ENCODE measurements at regions not wholly inside any gene's neighbourhood (a gene's known extent, or its start where the extent isn't known, plus 50 kb on each side); places are given as distances from the start of the nearest gene placed in this dataset.

DNA sequence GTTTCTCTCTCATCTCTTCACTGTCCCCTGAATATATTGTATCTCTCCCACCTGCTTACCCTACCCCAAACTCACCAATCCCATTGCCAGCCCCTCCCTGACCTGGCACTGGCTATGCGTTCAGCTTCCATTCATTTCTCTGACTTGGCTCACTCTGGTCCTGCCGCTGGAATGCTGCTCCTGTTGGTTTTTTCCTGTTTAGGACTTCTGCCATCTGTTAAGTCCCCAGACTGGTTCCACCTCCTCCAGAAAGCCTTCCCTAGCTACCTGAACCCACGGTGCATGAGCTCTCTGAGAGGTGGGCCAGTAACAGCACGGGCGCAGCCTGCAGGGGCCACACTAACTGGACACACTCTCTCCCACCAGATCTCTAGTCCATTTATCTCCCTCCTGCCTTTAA is 80.2 kb downstream of the HIF1AN start:
- no peaks in the 10 kb centered on the region for H3K36me3 ChIP-seq
- H3K4me3 ChIP-seq: no peak overlapping the region
- DNase-seq (no peak), ATAC-seq (no peak)
- H3K4me1 ChIP-seq: no peaks in the 10 kb centered on the region
- 58 to 68% (median 65%) methylated on average over 5 of the region's 5 CpGs for WGBS, 4 donors
- intact Hi-C loops (cut with DNase I): no loop called here
- peaks cover 0 to 6% (median 0%) of the 10 kb centered on the region in 12 donors for H3K9me3 ChIP-seq
- H3K27ac ChIP-seq: no peak overlapping the region
- H3K27me3 ChIP-seq: peaks cover 0 to 57% (median 32%) of the 10 kb centered on the region in 9 donors
- TF ChIP-seq POLR2A (IDR thresholded peaks at IDR 0.05): no peak
- TF ChIP-seq, protein P1, sequence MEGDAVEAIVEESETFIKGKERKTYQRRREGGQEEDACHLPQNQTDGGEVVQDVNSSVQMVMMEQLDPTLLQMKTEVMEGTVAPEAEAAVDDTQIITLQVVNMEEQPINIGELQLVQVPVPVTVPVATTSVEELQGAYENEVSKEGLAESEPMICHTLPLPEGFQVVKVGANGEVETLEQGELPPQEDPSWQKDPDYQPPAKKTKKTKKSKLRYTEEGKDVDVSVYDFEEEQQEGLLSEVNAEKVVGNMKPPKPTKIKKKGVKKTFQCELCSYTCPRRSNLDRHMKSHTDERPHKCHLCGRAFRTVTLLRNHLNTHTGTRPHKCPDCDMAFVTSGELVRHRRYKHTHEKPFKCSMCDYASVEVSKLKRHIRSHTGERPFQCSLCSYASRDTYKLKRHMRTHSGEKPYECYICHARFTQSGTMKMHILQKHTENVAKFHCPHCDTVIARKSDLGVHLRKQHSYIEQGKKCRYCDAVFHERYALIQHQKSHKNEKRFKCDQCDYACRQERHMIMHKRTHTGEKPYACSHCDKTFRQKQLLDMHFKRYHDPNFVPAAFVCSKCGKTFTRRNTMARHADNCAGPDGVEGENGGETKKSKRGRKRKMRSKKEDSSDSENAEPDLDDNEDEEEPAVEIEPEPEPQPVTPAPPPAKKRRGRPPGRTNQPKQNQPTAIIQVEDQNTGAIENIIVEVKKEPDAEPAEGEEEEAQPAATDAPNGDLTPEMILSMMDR (IDR thresholded peaks at IDR 0.05): no peak

DNA sequence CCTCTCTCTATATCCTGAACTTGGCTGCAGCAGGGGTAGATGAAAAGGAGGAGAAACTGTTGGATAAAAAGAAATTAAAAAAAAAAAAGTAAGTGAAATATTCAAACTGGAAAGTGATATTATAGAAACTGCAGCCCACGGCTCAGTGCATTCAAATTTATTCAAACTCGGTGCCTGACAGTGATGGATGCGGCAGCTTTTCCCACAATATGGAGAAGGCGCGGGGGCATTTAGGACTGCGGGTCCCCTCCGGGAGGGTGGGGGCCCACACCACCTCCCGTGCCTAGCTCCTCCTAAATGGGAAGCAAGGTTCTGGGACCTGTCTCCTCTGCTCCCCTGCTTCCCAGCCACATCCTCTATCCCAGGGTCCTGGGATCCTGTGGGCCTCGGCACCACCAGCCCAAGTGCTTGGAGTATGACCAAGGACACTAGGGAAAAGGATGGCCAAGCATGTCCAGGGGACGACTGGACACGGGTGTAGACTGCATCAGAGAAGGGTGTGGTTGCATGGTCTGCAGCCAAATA is 82.4 kb downstream of the HIF1AN start:
- DNase-seq: no peak
- intact Hi-C loops (cut with DNase I): no loop called here
- 75 to 85% (median 80%) methylated on average over 11 of the region's 11 CpGs for WGBS, 4 donors

DNA sequence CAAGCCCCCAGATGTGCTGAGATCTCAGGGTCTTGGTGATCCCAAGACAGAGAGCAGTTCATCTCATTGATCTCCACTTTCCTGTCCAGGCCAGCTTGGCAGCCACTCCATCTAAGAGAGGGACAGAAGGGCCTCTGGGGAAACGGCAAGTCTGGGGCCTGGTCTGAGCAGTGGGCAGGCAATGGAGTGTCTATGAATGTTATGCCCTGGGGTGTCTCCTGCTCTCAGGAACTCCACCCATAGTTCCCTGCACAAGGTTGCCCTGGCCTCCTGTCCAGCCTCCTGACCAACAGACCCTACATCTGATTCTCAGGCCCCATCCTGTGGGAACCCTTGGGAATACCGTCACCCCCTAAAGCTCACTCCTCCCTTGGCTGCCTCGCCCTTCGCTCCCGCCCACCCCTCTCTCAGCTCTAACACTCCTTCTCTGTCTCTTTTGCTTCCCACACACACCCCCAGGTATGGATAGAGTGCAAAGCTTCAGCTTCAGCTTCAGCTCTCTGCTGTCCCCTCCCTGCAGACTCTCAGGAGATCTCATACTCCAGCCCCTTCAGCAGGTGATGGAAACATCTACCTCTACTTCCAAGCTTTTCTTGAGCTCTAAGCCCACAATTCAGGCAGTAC is 83.0 kb downstream of the HIF1AN start:
- intact Hi-C loops (cut with DNase I): no loop called here
- no peaks in the 10 kb centered on the region for H3K4me1 ChIP-seq
- no peak overlapping the region for H3K4me3 ChIP-seq
- H3K27me3 ChIP-seq: peaks cover 6 to 78% (median 35%) of the 10 kb centered on the region in 9 donors
- H3K36me3 ChIP-seq: no peaks in the 10 kb centered on the region
- TF ChIP-seq, protein P1 (IDR thresholded peaks at IDR 0.05): no peak
- TF ChIP-seq POLR2A (IDR thresholded peaks at IDR 0.05): no peak
- ATAC-seq (no peak), DNase-seq (no peak)
- H3K9me3 ChIP-seq: no peaks in the 10 kb centered on the region
- WGBS, 4 donors: 63 to 72% (median 66%) methylated on average over 4 to 5 of the region's 5 CpGs
- no peak overlapping the region for H3K27ac ChIP-seq

More for the DNA sequence above, 82.4 kb downstream of the HIF1AN start:
- Histone ChIP-seq H3K4me1 (no peaks in the 10 kb centered on the region), H3K4me3 (no peak overlapping the region), H3K36me3 (no peaks in the 10 kb centered on the region), H3K27me3 (peaks cover 6 to 76% (median 36%) of the 10 kb centered on the region in 9 donors), H3K9me3 (no peaks in the 10 kb centered on the region), H3K27ac (no peak overlapping the region)
- no peak for ATAC-seq
- TF ChIP-seq, protein P1 (IDR thresholded peaks at IDR 0.05): no peak
- no peak for TF ChIP-seq POLR2A (IDR thresholded peaks at IDR 0.05)

DNA sequence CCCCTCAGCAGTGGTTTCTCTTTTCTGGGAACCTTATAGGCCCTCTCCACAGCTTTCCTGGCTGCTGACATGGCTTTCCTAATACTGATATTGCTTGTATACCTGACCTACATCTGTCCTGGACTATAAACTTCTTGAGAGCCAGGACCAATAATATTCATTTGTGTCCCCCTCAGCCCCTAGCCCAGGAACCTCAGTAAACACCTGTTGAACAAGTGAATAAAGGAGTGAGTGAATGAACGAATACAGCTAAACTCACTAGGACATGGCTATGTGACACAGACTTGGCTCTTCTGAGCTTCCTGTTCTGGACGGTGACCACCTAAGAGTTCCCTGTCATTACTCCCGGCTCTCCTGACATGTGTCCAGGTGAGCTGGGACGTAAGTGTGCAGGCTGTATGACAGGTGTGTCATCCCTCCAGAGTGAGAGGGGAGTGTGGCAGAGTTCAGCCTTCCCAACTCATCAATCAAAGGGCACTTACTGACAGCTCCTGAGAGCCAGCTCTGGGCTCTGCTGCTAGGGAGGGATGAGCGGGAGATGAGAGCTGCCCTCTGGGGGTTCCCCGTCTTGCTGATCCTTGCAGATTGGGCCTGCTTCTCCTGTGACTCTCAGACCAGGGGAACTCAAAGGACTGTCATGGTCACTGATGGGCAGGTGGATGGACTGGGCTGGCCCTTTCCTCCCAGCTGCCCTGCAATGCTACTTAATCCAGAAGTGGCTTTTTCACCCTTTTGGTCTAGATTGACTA is 84.5 kb downstream of the HIF1AN start:
- peaks cover 12 to 90% (median 41%) of the 10 kb centered on the region in 9 donors for H3K27me3 ChIP-seq
- H3K36me3 ChIP-seq: no peaks in the 10 kb centered on the region
- no peak for DNase-seq
- WGBS, 4 donors: 63 to 82% (median 67%) methylated on average over 4 to 6 of the region's 6 CpGs
- TF ChIP-seq, protein P1 (IDR thresholded peaks at IDR 0.05): no peak
- no peak for TF ChIP-seq POLR2A (IDR thresholded peaks at IDR 0.05)
- H3K9me3 ChIP-seq: no peaks in the 10 kb centered on the region
- no peaks in the 10 kb centered on the region for H3K4me1 ChIP-seq
- intact Hi-C loops (cut with DNase I): no loop called here
- H3K4me3 ChIP-seq: no peak overlapping the region
- no peak overlapping the region for H3K27ac ChIP-seq
- ATAC-seq: no peak
